GM18499 (cell line): ENCODE measurements at regions not wholly inside any gene's neighbourhood (a gene's known extent, or its start where the extent isn't known, plus 50 kb on each side); places are given as distances from the start of the nearest gene placed in this dataset.
"Not testable (repeated sequence)": the region's sequence is repeated elsewhere in the genome, so short reads cannot be mapped to it uniquely, and the experiment has no call there.

Experiments used
- ATAC-seq: cut with Tn5 transposase; IDR thresholded peaks from one replicate; pipeline ENCODE4 v1.9.1; 2021; ENCODE audit warnings: moderate number of reproducible peaks; ENCODE audit not compliant: insufficient read depth, unreplicated experiment

- ATAC-seq, result no peak
Observed at GRCh38 chr6:151671195-151671594, 136.3 kb upstream of the ESR1 start.

GRCh38 chr6:151674578-151674977 is 132.9 kb upstream of the ESR1 start:
- no peak for ATAC-seq

DNA sequence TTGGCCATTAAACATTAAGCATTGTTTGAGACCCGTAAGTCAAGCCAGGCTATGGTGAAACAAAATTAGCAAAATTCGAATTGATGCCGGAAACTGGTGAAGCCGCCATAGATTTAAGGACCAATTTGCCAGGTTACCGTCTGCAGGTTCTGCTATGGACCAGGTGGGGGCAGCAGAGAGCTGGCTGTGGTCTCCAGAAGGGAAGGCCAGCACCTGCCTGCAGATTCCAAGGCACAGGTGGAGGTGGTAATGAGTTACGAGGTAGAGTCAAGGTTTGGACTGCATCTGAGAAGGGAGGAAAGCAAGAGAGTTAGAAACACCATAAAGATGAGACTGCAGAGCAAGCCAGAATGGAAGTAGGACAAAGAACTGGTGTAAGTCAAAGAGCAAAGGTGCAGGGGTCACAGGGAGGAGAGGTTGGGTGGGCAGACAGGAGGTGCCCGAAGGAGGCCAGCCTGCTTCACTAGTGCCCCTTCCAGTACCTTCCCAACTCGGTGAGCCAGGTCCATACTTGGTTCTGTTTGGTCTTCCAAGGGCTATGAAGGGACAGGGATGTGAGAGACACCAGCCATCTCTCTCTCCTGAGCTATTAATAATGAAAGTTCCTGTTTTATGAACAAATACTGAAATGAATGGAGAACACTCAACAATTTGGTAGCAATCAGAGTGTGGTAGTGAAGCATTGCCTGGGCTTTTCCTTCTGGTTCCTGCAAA is 131.6 kb upstream of the ESR1 start:
- peak; percentile 80 for ATAC-seq

- no peak for ATAC-seq
Observed at GRCh38 chr6:151676460-151676945, 131.0 kb upstream of the ESR1 start.

GRCh38 chr6:151677404-151677803 is 130.1 kb upstream of the ESR1 start:
- ATAC-seq, result no peak

- ATAC-seq, result no peak
Observed at GRCh38 chr6:151679081-151679480, 128.4 kb upstream of the ESR1 start.

- no peak for ATAC-seq
Observed at GRCh38 chr6:151679941-151680340, 127.5 kb upstream of the ESR1 start.

- ATAC-seq, result no peak
Observed at GRCh38 chr6:151680846-151681432, 126.5 kb upstream of the ESR1 start.

GRCh38 chr6:151681433-151682059 is 125.9 kb upstream of the ESR1 start:
- ATAC-seq, result no peak

- no peak for ATAC-seq
Observed at GRCh38 chr6:151682251-151682650, 125.2 kb upstream of the ESR1 start.

DNA sequence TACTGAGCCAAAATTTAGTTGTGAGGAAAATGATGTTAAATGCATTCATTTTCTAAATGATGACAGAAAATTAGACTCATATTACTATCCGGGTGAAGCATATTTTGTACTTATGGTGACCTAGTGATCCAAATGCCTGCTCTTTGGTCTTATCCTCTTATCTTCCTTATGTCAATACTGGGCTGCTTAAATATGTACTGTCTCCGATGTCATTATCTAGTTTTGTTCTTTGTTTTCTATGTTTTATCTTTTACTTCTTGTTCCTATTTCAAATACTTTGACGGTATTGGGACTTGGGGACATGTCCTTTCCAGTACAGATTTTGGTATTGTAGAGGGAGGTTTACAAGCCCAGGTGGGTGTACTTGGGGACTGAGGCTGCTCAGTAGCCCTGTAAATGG is 124.6 kb upstream of the ESR1 start:
- ATAC-seq, result no peak

DNA sequence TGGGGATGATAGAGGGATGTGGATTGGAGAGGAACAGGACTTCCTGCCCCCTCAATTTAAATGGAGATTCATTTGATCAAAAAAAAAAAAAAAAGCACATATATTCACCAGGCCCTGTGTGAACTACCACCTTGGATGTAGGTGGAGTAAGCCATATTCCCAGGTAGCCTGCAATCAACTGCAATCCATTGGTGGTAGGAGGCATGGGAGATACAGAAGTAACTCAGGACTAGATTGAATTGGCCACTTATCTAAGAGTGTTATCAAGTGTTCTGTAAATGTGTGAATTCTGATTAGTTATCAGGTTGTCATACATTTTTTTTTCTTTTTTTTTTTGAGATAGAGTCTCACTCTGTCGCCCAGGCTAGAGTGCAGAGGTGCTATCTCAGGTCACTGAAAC is 124.1 kb upstream of the ESR1 start:
- no peak for ATAC-seq

DNA sequence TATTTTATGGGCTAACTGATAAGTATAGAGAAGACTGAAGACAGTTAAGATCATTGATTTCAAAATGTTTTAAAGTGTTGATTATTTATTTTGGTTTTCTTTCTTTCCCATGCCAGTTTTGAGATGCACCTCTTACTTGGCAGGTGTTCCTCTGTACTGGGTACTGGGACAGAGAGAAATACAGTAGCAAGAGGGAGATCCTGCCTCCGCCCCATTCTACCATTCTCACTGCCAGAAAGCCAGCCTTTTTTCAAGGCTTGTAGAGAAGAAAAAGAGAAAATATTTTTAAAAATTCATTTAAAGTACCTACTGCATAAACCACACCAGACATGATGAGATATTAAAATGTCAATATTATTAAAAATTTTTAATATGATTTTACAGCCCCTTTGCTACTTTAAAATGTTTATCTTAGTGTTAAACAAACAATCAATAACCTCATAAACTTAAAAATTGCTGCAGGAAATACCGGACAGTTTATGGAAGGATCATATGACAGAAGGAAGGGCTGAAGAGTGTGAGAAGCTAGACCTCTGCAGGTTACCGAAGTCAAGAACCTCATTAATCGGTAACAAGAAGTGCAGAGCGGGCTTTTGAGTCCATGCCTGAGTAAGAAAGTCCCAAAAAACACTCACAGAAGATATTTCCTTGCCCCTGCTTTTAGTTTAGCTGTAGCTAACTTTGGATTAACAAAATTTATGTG is 117.8 kb upstream of the ESR1 start:
- ATAC-seq, result no peak

DNA sequence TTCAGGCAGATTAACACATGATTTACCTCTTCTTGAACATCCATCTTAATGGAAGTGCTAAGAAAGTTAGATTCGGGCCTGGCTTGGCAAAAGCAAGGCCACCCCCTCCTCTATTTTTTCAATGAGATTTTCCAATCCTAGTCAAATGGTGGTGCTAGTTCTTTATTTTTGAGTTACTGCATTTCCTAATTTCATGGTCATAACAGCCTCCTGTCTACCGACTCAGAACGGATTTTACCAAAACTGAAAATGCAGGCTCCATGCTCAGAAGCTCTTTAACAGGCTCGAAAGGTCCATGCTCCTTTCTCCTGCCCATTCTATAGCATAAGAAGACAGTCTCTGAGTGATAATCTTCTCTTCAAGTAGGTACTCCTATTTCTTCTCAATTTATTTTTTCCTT is 117.2 kb upstream of the ESR1 start:
- no peak for ATAC-seq

GRCh38 chr6:151690768-151691562 is 116.5 kb upstream of the ESR1 start:
- peak; percentile 97 for ATAC-seq

GRCh38 chr6:151692216-151692615 is 115.3 kb upstream of the ESR1 start:
- no peak for ATAC-seq

DNA sequence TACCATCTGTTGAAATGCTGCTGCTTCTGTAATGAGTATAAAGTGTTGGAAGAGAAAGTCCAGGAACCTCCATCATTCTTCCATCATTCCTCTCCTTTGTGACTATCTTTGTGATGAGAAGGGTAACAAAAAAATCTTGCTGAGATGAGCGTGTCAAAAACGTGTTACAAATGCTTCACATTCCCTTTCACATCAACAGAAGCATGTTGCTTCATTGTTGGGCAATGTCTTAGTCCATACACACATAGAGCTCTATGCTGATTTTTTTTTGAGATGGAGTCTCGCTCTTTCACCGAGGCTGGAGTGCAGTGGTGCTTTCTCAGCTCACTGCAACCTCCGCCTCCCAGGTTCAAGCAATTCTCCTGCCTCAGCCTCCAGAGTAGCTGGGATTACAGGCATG is 114.1 kb upstream of the ESR1 start:
- ATAC-seq, result no peak

- ATAC-seq, result no peak
Observed at GRCh38 chr6:151695156-151695555, 112.3 kb upstream of the ESR1 start.

DNA sequence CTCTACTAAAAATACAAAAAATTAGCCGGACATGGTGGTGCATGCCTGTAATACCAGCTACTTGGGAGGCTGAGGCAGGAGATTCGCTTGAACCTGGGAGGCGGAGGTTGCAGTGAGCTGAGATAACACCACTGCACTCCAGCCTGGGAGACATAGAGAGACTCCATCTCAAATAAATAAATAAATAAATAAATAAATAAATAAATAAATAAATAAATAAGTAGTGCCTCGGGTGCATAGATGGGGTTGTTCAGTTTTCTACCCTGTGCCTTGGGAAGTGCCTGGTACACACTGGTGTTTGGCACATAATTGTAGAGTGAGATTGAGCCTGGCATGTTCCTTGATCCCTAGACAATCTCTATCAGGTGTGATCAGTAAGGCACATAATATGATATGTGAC is 111.2 kb upstream of the ESR1 start:
- ATAC-seq, result not testable (repeated sequence)
